Frontal cortex (tissue), 3 donors: ENCODE measurements at regions not wholly inside any gene's neighbourhood (a gene's known extent, or its start where the extent isn't known, plus 50 kb on each side); places are given as distances from the start of the nearest gene placed in this dataset.

Experiments used
- DNase-seq, 2 donors: peaks; one replicate each; pipeline ENCODE4 v3.0.0; 2012; ENCODE audit warnings: low spot score in 2 of 2
- FAIRE-seq: peaks from 2 replicates; lab custom pipeline; 2012; peaks lifted over from hg19 to GRCh38; lab: Jason Lieb, UNC
- donor health status: control.
- donor health status: control.
- donor health status: control.

DNA sequence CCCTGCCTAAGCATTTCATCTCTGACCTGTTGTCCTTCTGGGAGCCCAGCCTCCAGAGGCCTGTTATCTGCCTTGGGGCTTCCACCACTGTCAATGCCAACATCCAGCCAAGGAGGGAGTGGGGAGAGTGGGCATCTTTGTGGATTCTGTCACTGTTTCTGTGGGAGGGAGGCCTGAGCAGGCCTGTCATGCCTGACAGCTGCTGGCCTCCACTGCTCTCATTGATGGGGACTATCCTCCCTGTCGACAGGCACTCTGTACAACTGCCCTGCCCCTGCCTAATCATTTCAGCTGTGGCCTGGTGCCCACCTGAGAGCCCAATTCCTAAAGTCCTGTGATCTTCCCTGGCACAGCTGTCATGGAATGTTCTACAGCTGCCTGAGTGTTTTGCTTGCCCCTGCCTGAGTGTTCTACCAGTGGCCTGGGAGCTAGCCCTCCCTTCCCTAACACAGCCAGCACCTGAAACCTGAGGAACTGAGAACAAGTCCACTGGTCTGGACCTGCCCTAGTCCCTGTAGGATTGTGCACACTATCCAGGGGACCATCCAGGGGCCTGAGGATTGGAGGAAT, 145.3 kb downstream of the FAM83B start:
- no peak for DNase-seq
- no peak for FAIRE-seq

DNA sequence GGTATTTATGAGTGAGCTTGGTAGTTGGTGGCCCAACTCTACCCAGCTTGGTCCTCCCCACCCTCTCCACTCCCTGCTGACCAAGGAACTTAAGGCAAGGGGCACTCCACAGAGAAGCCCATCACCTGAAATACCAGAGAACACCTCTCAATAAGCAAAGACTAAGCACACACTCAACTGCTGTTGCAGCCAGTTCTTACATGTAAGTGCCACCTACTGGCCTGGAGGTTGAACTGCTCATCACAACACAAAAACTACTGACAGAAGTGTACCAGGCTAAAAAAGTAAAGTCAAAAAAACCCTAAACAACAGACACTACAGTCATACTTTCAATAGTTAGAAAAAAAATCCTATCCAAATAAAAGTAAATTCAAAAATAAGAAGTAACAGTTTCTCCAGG, 146.2 kb downstream of the FAM83B start:
- FAIRE-seq (no peak), DNase-seq (no peak)

DNA sequence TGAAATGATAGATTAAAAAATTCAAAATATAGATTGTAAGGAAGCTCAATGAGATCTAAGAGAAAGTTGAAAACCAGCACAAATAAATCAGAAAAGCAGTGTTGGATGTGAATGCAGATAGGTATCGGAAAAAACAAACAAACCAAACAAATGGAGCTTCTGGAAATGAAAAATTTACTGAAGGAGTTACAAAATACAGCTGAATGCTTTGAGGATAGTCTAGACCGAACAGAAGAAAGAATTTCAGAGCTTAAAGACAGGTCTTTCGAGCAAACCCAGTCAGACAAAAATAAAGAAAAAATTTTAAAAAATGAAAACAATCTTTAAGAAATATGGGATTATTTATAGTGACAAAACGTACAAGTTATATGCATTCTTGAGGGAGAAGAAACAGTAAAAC, 146.7 kb downstream of the FAM83B start:
- FAIRE-seq (no peak), DNase-seq (no peak)

DNA sequence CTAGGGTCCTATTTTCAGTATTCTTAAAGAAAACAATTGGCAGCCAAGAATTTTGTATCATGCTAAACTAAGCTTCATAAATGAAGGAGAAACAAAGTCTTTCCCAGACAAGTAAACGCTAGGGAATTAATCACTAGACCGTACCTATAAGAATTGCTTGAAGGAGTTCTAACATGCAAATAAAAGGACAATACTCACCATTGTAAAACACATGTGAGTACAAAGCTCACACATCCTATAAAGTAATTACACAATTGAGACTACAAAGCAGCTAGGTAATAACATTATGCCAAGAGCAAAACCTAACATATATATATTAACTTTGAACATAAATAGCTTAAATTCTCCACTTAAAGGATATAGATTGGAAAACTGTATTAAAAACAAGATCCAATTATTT, 147.4 kb downstream of the FAM83B start:
- DNase-seq (no peak), FAIRE-seq (no peak)

DNA sequence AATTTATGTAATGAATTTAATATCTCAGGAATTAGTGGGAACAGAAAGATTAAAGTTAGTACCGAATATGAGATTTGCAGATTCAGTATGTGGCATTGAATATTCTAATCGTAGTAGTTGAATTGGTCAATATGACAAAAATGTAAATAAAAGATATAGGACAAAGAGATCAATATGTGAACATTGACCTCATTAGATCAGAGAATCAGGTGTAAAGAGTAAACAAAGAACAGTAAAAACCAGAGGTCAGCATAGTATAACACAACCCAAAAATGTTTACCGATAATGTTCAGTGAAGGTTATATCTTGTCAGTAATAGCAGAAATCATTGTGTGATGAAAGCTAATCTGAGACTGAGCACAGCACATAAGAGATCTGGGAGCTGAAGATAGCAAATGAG, 152.0 kb downstream of the FAM83B start:
- no peak for DNase-seq
- no peak for FAIRE-seq

DNA sequence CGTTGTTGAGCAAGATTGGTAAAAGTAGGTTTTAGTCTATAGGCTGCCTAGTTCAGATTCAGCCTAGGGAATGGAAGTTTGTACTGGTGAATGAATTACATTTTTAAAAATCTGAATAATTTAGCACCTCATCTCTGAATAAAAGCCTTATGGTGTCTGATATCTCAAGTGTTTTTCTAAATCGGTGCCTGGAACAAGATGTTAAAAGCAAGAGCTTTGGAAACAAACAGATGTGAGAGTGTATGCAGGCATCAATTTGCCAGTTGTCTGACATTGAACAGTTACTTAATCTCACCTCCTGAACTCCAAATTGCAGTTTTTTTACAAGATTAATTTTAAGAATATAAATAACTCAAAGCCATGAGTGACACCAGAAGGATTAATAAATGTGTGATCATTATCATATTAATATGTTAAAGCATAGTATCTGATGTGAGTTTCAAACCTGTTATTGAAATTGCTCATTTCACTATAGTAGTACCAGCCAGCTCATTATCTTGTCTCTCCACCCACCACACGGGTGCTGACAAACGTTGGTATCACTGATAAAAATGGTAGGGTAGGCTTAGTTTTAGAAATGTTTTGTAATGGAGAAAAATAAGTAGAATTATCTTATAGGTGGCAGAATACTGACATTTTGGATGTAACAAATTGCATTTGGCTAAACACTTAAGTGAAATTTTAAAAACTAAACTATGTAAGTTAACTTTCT, 157.3 kb downstream of the FAM83B start:
- DNase-seq = no peak
- no peak for FAIRE-seq

DNA sequence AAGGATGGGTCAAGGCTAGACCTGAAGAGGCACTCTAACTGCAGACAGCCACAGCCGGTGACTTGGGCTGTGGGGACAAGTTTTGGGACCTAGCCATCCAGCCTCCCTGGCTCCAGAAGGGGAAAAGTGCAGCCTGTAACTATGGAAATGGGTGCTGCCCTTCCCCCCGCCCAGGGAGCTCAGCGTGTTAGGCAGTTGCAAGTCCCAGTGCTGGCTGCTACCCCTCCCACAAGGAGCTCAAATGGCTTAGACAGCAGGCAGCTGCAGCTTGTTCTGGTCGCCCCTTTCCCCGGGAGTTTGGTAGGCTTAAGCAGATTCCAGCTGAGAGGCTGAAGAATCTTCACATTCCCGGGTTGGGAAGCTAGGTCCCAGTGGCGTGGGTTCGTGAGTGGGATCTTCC, 162.6 kb downstream of the FAM83B start:
- FAIRE-seq (no peak), DNase-seq (no peak)

DNA sequence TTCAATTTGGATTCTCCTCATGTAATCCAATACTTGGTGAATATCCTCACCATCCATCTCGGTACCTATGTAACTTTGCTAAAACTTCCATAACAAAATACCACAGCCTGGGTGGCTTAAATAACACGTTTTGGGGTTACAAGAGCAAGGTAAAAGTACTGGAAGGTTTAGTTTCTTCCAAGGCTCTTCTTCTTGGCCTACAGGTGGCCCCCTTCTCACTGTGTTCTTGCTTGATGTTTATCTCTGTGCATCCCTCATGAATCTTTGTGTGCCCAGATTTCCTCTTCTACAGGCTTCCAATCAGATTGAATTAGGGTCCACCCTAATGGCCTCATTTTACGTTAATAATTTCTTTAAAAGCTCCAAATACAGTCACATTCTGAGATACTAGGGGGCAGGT, 163.3 kb upstream of the HCRTR2 start:
- no peak for DNase-seq
- FAIRE-seq = no peak

DNA sequence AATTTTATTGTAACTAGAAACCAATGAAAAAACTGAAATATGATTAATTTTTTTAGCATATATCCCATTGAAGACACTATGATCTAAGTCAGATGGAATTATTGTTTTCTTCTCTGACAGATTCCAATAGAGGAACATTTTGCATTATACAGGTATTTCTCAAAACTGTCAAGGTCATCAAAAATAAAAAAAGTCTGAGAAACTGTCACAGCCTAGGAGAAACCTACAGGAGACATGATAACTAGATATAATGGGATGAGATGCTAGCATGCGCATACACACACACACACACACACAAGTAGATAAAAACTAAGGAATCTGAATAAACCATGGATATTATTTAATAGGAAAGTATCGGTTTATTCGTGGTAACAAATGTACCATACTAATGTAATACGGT, 161.9 kb upstream of the HCRTR2 start:
- DNase-seq = no peak
- FAIRE-seq = no peak

DNA sequence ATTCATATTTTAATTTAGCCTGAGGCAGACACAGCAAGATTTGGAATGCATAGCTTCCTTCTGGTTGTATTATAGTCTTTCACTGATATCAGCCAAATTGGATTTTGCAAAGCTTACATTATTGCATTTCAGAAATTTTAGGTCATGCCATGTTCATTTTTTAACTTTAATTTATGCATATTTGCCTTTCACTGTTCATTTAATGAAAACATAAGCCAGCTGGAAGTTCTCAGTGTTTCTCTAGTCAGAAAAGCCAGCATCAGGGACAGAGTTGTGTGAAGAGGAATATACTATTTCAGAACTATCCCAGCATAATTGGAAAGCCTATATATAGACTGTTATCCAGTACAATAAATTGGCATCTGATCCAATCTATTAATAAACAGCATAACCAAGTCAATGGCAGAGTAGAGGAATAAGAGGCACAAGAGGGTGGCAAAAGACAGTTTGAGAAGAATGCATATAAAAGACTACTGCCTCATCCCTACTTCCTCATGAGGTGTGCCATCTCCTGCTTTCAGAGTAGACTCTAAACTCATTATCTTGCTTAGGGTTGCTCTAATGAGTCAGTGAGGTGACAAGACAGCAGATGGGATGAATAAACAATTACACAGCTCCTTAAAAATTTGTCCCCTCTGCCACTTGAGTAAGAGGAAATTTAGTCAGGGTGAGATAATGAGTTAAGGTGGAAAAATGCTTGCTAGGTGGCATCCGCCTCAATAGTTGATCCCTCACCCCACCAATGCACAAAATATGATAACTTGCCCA, 159.8 kb upstream of the HCRTR2 start:
- DNase-seq (no peak), FAIRE-seq (no peak)

DNA sequence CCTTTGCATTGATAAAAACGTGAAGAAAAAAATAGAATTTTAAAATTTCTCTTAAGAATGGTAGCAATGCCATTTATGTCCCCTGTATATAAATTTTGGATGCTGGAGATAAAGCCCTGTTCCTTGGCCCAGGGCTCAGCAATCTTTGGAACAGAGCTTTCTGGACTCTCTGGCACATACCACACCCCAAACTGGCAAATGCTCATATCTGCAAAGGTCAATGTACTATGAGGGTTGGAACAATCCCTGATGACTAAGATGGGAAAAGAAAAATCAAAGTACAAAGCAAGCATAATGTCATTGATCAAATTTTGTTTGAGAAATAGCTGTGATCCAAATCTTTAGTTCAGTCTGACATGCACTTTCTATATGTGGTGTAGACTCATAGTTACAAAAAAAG, 158.1 kb upstream of the HCRTR2 start:
- FAIRE-seq = no peak
- DNase-seq = no peak

DNA sequence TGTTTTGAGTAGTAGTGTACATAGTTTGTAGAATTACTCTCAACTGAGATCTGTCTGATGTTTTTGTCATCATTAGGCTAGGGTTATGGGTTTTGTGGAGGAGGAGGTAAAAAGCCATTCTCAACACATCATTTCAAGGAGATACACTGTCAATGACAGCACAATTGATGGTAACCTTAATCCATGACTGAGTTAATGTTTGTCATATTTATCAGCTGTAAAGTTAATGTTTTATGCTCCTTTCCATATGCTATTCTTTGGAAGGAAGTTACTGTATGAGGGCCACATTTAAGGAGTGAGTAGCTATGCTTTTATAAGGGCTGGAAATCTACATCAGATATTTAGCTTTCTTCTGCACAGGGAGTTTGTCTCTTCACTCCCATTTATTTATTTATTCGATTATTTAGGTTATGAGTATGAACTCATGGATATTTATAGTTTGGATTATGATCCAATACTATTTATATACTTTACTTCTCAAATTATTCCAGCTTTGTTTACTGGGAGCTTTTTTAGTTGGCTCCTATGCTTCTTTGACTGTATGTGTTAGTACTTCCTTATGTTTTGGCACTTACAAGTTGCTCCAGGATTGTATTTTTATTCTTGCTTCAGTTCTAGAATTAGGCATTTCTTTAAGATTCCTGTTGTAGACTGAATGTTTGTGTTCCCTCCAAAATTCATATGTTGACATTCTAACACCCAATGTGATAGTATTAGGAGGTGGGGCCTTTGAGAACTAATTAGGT, 156.6 kb upstream of the HCRTR2 start:
- DNase-seq (no peak), FAIRE-seq (no peak)

DNA sequence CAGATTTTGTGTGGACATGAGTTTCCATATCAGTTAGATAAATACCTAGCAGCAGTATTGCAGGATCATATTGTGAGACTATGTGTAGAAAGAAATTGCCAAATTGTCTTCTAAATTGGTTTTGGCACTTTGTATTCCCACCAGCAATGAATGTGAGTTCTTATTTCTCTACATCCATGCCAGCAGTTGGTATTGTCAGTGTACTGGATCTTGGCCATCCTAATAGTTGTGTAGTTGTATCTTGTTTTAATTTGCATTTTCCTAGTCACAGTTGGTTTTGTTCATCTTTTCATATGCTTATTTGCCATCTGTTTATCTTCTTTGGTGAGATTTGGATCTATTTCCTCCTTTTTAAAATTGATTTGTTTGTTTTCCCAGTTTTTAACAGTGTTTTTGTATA, 154.7 kb upstream of the HCRTR2 start:
- DNase-seq = no peak
- FAIRE-seq = no peak

DNA sequence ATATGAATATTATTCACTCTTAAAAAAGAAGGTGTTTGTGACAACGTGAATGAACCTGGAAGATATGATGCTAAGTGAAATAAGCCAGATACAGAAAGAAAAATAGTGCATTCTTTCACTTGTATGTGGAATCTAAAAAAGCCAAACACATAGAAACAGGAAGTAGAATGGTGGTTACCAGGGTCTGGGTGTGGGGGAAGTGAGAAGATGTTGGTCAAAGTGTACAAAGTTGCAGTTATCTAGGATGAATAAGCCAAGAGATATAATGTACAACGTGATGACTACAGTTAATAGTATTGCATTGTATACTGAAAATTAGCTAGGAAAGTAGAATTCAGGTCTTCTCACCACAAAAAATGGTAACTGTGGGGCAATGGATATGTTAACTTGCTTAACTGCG, 151.1 kb upstream of the HCRTR2 start:
- FAIRE-seq = no peak
- DNase-seq = no peak

DNA sequence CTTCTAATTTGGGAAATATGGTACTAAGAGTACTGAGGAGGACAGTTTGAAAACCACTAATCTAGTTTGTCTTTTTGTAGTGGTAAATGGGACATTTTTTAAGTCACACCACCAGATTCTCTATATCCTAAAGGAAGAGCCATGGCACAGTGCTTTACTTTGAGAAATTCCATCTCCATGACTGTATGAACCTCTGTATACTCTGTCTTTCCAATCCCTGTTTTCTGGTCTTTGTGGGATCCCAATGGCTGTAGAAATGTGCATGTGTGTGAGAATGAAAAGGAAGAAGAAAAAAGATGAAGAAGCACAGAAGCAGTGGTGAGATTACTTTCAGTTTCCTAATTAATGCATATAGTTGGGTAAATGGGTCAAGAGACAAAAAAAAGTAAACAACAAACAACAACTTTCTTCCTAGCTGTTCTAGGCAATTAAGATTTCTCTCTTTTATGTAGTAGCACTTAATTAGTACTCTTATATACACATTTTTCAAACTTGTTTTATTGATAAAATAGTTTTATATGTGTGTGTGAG, 141.2 kb upstream of the HCRTR2 start:
- FAIRE-seq (no peak), DNase-seq (no peak)

DNA sequence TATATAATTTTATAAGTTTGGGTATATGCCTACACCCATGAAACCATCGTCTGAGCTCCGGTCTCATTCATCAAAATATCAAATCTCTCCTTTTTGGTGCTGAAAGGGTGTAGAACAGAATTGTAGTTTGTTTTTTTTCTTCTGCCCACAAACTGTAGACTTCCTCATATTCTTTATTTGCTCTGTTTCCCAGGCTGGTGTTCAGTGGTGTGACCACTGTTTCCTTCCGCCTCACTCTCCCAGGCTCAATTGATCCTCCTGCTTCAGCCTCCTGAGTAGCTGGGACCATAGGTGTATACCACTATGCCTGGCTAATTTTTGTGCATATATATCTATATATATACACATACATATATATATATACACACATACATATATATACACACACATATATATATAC, 139.6 kb upstream of the HCRTR2 start:
- DNase-seq = no peak
- FAIRE-seq = no peak

DNA sequence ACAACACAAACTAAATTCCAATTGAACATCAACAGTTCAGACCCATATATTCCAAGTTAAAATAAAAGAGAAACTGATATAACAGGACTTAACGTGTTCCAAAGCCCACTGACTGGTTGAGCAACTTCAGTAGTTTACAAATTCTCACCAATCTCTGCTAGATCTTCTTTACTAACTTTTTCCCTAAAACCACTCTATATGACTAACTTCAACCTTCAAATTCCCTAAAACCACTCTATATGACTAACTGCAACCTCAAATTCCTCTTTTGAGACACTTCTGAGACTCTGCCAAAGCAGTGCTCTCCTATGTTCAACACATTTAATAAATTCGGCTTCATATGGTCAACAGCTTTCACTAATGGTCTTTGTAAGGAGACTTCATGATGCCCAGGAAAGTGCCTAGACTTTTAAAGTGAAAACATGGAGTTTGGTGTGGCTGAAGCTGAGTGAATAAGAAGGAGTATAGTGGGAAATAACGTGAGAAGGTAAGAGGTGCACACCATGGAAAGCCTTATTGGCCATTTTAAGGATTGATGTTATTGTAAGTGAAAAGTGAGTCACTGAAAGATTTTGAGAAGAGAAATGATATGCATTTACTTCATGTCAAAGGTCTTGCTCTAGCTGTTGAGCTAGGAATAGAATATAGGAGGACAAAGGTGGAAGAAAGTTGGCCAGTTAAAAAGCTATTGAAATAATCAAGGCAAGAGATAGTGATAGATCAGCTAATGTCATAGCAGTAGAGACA, 134.0 kb upstream of the HCRTR2 start:
- FAIRE-seq = no peak
- DNase-seq = no peak

DNA sequence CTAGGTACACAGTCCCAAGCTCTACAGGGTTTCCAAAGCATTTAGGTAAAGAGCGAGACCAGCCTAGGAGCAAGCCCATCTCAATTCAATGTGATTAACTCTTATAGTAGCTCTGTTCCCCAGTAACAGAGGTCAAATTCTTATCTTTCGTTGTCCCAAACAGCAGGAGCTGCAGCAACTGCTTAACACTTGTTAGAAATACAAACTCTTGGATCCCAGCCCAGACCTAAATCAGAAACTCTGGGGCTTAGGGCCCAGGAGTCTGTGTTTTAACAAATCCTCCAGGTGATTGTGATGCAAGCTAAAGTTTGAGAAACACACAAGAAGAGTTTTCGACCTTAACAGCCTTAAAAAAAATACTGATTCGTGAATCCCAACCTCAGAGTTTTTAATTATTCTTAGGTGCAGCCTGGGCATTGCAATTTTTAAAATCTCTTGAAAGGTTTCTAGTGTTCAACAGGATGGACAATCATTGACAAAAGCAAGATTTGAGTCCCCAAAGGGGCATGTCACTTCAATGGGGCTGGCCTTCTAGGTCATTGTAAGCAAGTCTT, 127.4 kb upstream of the HCRTR2 start:
- FAIRE-seq = no peak

DNA sequence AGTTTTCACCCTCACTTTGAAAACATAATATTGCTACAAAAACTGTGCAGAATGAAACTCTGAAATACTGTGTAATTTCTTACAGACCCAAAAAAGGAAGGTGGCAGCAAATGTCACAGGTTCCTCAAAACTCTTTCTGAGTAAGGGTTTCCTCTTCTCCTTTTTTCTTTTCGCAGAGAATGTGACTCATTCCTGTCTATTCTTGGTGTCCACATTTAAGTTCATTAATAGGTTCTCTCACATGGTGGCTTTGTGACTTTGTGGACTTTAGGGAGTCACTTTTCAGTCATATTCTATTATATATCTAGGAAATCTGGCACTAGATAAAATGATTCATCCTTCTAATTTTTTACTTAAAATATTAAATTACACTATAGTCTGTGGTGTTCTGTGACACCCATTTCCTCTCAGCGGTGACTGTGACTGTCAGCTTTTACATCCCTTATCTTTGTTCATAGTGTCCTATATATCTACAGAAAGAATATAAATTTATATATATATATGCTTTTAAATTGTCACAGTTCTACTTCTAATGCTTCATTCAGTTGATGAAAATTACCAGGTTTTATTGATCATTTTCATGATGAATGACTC, 126.8 kb upstream of the HCRTR2 start:
- DNase-seq (no peak), FAIRE-seq (no peak)

More for the DNA sequence above, 127.4 kb upstream of the HCRTR2 start:
- no peak for DNase-seq
